A549 (cell line): ENCODE measurements at regions not wholly inside any gene's neighbourhood (a gene's known extent, or its start where the extent isn't known, plus 50 kb on each side); places are given as distances from the start of the nearest gene placed in this dataset.

ENCODE experiments used
- EP300 ChIP-seq, 2 experiments: fragments of >200 bp; sonication (Bioruptor Twin); formaldehyde crosslinking; IDR thresholded peaks; 2 replicates in 1 of 2; 3 replicates in 1 of 2; pipeline ENCODE4 v1.6.1; 2016 to 2017
- ESRRA ChIP-seq: fragments of 150-350 bp; IDR thresholded peaks from 2 replicates; pipeline ENCODE4 v1.6.1; 2014; ENCODE audit warnings: mild to moderate bottlenecking, low read length, borderline replicate concordance
- RAD21 ChIP-seq, 2 experiments: fragments of >200 bp in 1 of 2; sonication (Bioruptor Twin) in 1 of 2; formaldehyde crosslinking in 1 of 2; IDR thresholded peaks in 1 of 2; conservative IDR thresholded peaks in 1 of 2; 2 replicates in 1 of 2; 3 replicates in 1 of 2; pipeline ENCODE4 v1.6.1; 2012 to 2018; ENCODE audit warnings: inconsistent platforms in 1 of 2

DNA sequence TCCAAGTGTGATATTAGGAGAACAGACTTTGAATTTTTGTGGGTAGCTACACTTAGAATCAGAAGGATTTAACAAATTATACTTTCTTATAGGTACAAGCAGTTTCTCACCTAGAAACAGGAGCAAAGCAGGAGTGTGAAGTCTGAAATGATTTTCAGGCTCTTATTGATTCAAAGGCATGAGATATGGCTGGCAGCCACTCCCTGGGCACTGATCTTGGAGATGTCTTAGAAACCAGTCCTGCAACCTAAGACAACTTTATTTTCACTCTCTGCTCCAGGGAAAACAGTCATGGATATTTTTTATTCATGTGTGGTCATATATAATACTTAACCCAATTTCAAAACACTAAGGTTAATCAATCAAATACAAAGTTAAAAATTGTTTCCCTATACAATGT is 254.9 kb upstream of the TMEM132C start:
- no peak for TF ChIP-seq RAD21 (conservative IDR thresholded peaks at IDR 0.05 in 1 of 2, IDR thresholded peaks at IDR 0.05 in 1 of 2)
- TF ChIP-seq EP300 (IDR thresholded peaks at IDR 0.05): no peak
- TF ChIP-seq ESRRA: no peak
